GM06990 (cell line): ENCODE measurements at regions not wholly inside any gene's neighbourhood (a gene's known extent, or its start where the extent isn't known, plus 50 kb on each side); places are given as distances from the start of the nearest gene placed in this dataset.
A peak's percentile ranks its signal among the peaks of the same experiment; 100 is the strongest.

Experiments used
- DNase-seq: peaks from one replicate; pipeline ENCODE4 v3.0.0-alpha.2; 2011; ENCODE audit not compliant: insufficient read length; ENCODE audit errors: extremely low read depth
- H3K27me3 ChIP-seq: replicated peaks from 2 replicates; pipeline ENCODE4 v1.6.0; 2011; ENCODE audit warnings: low read length; ENCODE audit not compliant: control insufficient read depth, insufficient read depth
- H3K36me3 ChIP-seq: 2 replicates; pipeline ENCODE4 v1.5.1; 2011; ENCODE audit warnings: low read length; ENCODE audit not compliant: control insufficient read depth, insufficient read depth
- H3K4me3 ChIP-seq: replicated peaks from 2 replicates; pipeline ENCODE4 v1.5.1; 2011; ENCODE audit warnings: low read depth, mild to moderate bottlenecking, control low read depth, low read length
- CTCF ChIP-seq: IDR thresholded peaks from 2 replicates; pipeline ENCODE4 v1.5.1; 2011; ENCODE audit warnings: low read length, control low read depth, mild to moderate bottlenecking, inconsistent platforms; ENCODE audit not compliant: insufficient read depth, poor library complexity, severe bottlenecking

- H3K4me3 ChIP-seq: peak overlapping the region; percentile 29
- no peaks in the 10 kb centered on the region for H3K27me3 ChIP-seq
- no peak for DNase-seq
- TF ChIP-seq CTCF: no peak
- H3K36me3 ChIP-seq: no peaks in the 10 kb centered on the region; the same call in 1 of the 2 replicates
Measured at GRCh38 chr14:65299826-65300225, 112.7 kb upstream of the FUT8 start.

- no peak for TF ChIP-seq CTCF
- peak; percentile 70 for DNase-seq
- H3K27me3 ChIP-seq: no peaks in the 10 kb centered on the region
- peak overlapping the region; percentile 54 for H3K4me3 ChIP-seq
- no peaks in the 10 kb centered on the region; the same call in 1 of the 2 replicates for H3K36me3 ChIP-seq
Measured at GRCh38 chr14:65301862-65302539, 110.5 kb upstream of the FUT8 start.

- no peak for TF ChIP-seq CTCF
- peak; percentile 84 for DNase-seq
- Histone ChIP-seq H3K36me3 (no peaks in the 10 kb centered on the region; the same call in 1 of the 2 replicates), H3K27me3 (no peaks in the 10 kb centered on the region), H3K4me3 (peak overlapping the region; percentile 54)
Measured at GRCh38 chr14:65302571-65303189, 109.8 kb upstream of the FUT8 start.

- Histone ChIP-seq H3K4me3 (peak overlapping the region; percentile 21), H3K36me3 (no peaks in the 10 kb centered on the region), H3K27me3 (no peaks in the 10 kb centered on the region)
- peak; percentile 67 for DNase-seq
- TF ChIP-seq CTCF: no peak
Measured at GRCh38 chr14:65303190-65303898, 109.2 kb upstream of the FUT8 start.

GRCh38 chr14:65303899-65304222 is 108.7 kb upstream of the FUT8 start:
- Histone ChIP-seq H3K36me3 (no peaks in the 10 kb centered on the region), H3K27me3 (no peaks in the 10 kb centered on the region), H3K4me3 (no peak overlapping the region; the same call in 1 of the 2 replicates)
- no peak for TF ChIP-seq CTCF
- peak; percentile 72 for DNase-seq
